Right renal pelvis (tissue), 4 donors: ENCODE measurements at regions not wholly inside any gene's neighbourhood (a gene's known extent, or its start where the extent isn't known, plus 50 kb on each side); places are given as distances from the start of the nearest gene placed in this dataset.
"Not testable (repeated sequence)": the region's sequence is repeated elsewhere in the genome, so short reads cannot be mapped to it uniquely, and the experiment has no call there.

Experiments
- DNase-seq, 4 donors: peaks; one replicate each; pipeline ENCODE4 v3.0.0-alpha.2; 2013; ENCODE audit warnings: low read depth in 4 of 4, low spot score in 3 of 4, missing footprints in 1 of 4

DNA sequence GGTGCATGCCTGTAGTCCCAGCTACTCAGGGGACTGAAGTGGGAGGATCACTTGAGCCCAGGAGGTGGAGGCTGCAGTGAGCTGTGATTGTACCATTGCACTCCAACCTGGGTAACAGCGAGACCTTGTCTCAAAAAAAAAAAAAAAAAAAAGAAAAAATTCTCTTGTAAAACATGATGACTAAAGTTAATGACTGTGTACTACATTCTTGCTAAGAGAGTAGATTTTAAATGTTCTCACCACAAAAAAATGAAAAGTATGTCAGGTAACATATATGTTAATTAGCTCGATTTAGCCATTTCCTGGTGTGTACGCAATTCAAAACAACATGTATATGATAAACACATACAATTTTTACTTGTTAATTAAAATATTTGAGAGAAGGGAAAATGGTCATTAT is 480.7 kb upstream of the RGS6 start:
- DNase-seq, result no peak

DNA sequence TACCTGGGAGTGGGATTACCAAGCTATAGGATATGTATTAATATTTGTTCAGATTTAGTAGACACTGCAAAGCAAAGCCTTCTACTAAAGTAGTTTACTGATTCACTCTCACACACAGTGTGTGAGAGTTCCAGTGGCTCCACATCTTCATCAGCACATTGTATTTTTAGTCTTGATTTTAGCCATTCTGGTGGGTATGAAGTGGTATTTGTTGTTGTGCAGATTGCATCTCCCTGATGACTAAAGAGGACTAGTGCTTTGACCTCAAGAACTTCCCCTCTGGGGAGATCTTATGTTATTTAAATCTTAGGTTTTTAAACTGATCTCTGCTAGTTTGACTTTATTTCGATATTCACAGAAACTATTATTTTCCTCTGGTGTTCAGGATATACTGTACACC is 479.7 kb upstream of the RGS6 start:
- no peak for DNase-seq

DNA sequence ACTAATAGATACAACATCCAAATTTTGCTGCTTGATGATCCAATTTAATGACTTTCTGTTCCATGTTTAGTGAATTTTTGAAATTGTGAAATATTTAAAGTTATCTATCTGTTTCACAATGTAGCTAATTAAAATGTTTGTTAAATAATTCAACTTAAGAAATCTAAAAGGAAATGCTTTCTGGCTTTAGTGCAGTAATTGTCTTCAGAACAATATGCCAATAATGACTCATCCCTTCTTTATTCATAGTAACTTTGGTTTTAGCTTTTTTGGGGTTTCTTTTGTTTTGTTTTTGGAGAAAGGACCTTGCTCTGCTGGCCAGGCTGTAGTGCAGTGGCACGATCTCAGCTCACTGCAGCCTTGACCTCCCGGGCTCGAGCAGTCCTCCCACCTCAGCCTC is 479.2 kb upstream of the RGS6 start:
- DNase-seq, result no peak

GRCh38 chr14:71454010-71454409 is 478.2 kb upstream of the RGS6 start:
- no peak for DNase-seq

- no peak for DNase-seq
These were observed 477.5 kb upstream of the RGS6 start for GRCh38 chr14:71454513-71455332.

GRCh38 chr14:71460091-71460490 is 472.1 kb upstream of the RGS6 start:
- no peak for DNase-seq

- not testable (repeated sequence) for DNase-seq
These were observed 470.6 kb upstream of the RGS6 start for GRCh38 chr14:71461617-71462016.

DNA sequence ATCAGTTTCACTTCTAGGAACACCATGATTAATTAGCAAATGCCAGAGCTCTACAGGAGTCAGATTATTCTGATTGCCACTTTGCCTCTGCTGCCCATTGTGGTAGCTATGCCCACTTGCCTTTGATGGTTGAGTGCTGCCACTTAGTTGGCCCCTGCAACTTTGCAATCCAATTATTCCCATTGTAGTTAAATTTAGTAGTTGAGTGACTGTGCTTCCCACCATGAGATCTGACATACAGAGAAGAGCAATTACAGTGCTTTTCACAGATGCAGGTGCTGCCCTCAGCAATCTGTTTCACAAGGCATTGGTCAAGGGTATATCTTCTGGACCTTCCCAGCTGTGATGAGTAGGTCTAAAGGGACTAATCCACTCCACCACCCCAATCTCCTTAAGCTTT is 468.4 kb upstream of the RGS6 start:
- DNase-seq, result no peak

DNA sequence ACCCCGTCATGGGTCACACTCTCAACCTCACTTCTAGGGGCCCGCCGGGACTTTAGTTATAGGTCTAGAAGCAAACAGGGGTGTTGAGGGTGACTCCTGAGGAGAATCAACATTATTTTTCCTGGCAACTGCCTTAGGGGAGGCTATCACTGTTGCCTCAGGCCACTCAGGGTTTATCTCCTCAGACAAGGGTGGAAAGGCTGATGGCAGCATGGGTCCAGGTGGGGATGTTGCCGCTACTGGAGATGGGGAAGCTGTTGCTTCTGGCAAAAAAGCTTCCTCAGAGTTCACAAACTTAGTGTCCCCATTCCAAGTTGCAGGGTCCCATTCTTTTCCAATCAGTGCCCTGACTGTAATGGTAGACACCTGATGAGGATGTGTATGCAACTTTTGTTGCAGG is 467.4 kb upstream of the RGS6 start:
- no peak for DNase-seq

DNA sequence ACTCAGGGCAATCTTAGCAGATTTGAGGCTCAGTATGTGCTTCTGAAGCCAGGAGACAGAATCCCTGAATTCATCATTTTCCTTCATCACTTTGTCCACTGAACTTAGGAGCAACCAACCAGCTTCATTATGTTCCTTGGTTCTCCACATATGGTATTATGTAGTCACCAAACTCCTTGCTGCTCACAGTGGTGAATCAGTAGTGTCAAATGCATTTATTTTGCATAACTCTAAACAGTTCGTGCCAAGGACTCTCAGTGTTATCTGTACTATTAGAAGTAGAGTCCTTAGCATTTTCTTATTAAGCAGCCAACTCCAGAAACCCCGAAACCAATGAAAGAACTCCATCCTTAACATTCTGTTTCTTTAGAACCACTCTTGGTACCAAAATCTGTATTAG is 466.9 kb upstream of the RGS6 start:
- DNase-seq, result no peak

GRCh38 chr14:71466251-71466650 is 466.0 kb upstream of the RGS6 start:
- DNase-seq, result no peak

GRCh38 chr14:71466946-71467345 is 465.3 kb upstream of the RGS6 start:
- no peak for DNase-seq

- no peak for DNase-seq
These were observed 464.8 kb upstream of the RGS6 start for GRCh38 chr14:71467361-71467811.

GRCh38 chr14:71468701-71469100 is 463.5 kb upstream of the RGS6 start:
- no peak for DNase-seq

- no peak for DNase-seq
These were observed 462.4 kb upstream of the RGS6 start for GRCh38 chr14:71469643-71470335.

DNA sequence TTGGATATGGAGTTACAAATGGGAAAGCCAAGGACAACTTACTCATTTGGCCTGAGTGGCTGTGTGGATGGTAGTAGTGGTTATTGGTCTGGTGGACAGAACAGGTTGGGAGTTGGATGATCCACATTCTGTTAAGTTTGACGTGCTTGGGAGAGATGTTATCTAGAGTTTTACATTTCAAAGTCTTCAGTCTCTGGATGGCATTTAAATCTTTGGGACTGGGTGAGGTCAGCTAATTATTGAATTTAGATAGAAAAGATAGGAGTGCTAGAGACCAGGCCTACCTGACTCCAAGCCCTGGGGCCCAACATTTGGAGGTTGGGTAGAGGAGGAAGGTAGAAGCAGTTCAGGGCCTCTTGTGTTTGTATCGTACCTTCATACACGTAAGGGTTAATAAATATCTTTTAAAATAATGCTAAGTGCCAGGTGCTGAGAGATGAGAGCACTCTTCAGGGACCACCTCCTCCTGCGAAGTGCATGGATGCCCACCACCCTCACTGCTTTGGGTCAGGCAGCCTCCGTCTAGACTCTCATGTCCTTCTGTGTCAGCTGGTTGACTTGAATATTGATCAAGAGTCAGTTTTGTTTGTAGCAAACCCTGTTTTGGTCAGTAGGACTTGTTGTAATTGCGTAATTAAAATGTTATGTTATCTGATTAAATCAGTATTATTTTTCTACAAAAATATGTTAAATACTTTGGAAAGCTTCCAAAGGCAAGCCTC is 460.4 kb upstream of the RGS6 start:
- no peak for DNase-seq

DNA sequence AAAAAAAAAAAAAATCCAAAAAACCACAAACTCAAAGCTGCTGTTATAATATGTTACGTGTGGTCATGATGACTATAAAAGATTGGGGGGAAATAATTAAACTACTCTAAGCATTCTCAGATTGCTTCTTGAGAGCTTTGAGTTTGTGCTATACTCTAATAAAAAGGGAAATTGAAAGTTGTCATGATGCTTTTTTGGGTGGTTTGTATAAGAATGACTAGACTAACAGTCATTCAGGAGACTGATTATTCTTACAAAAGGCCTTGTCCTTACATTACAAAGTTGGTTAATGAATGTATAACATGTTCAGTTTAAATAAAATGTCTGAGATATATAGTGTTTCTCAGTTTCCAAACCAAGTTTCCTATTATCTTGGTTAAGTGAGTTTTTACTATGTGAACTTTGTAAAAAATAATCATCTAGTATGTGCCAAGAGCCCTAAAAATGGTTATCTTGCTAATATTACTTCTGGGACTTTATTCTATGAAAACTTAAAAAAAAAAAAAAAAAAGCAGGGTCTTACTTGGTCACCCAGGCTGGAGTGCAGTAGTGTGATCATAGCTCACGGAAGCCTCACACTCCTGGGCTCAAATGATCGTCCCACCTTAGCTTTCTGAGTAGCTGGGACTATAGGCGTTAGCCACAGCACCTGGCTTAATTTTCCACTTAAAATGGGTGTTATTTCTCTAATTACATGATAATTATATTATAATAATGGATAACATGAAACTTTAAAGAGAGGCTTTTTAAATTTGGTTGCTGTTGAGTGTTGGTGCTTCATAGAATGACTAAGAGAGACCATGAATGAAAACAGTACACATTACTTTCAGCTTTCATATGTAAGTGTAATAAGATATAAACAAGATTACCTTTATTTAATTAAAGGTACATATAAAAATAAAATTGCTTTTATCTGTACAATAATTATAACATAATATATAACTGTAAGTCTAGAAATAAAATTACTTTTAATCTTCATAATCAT is 459.6 kb upstream of the RGS6 start:
- DNase-seq, result no peak

- no peak for DNase-seq
These were observed 458.4 kb upstream of the RGS6 start for GRCh38 chr14:71473843-71474242.

DNA sequence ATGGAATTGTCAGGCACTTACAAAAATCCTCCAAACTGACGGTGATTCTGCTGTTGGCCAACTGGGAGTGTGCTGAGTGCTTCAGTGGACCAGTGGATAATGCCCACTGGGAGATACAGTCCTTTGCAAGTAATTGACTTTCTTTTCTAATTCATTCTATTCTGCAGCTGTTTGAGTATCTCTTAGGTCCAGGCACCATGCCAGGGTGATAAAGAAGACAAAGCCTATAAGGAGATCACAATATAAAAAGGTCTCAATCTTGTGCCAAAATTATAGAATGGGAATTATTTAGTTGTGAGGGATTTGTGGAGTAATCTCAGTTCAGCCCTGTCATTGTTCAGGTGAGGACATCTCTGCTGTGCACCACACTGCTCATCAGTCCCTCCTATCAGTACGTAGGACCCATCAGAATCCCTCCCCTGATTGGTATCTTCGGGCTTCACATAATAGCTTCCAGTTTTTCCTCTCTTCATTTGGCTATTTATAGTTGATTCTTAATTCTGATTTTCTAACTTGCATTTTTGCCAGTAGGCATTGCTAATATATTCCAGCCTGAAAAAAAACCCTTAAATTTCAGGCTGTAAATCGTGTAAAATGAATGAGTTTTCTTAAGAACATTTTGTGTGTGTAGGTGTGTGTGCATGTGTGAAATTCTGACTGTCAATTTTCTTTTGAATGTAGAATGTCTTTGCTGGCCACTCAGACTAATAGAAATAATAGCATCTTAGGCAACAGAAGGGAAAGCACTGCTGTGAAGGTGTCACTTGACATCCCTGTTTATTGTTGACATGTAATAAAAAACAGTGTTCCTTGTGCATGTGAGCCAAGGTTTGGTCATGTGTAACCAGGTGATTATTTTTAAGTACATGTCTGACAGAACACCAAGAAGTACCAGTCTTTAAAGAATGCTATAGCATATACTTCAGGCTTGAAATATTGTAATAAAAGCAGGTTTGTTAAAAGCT is 457.6 kb upstream of the RGS6 start:
- DNase-seq, result no peak
